ENCODE measurements at regions not wholly inside any gene's neighbourhood (a gene's known extent, or its start where the extent isn't known, plus 50 kb on each side); places are given as distances from the start of the nearest gene placed in this dataset.
"Not testable (repeated sequence)": the region's sequence is repeated elsewhere in the genome, so short reads cannot be mapped to it uniquely, and the experiment has no call there.

DNA sequence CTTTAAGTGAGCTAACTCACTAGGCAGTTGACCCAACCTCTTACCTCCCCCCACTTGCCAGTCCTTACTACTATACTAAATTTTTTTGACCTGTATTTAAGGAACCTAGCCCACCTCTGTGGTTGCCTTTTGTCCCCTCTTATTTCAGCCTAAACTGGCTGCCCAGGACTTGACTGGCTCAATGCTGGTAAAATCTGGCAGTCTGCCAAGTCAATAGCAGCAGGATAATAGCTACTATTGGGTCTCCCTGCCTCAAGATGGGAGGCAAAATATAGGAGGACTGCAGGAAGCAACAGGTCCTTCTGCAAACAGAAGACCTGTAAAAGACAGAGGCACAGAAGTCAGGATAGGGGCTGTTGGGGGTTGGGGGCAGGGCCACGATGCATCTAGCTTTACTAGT lies 144.2 kb upstream of the POGK start:
- DNase-seq (ENCODE audit: low read depth in 2 of 2), result no peak

- not testable (repeated sequence) for DNase-seq (ENCODE audit: low read depth in 2 of 2)
Measured at GRCh38 chr1:166695834-166696233, 143.4 kb upstream of the POGK start.

DNA sequence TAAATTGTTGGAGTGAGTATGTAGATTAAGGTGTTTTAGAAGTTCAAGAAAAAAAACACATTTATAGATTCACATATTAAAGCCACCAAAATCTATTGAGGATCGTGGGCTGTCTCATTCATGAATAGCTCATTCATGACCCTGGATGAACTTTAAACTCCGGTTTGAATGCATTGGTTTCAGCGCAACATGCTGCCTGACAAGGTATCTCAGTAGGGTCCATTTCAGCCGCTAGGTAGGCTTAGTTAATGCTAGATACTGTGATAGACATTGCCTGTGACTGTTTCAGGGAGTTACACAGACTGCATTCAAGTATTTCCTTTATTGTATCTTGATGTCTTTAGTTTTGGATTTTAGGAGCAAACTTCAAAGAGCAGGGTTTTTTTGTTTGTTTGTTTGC lies 140.5 kb upstream of the POGK start:
- DNase-seq (ENCODE audit: low read depth in 2 of 2), result no peak

- DNase-seq (ENCODE audit: low read depth in 2 of 2), result no peak
Measured at GRCh38 chr1:166699613-166700012, 139.7 kb upstream of the POGK start.

- no peak for DNase-seq (ENCODE audit: low read depth in 2 of 2)
Measured at GRCh38 chr1:166700696-166701095, 138.6 kb upstream of the POGK start.

- no peak for DNase-seq (ENCODE audit: low read depth in 2 of 2)
Measured at GRCh38 chr1:166701603-166702100, 137.6 kb upstream of the POGK start.

DNA sequence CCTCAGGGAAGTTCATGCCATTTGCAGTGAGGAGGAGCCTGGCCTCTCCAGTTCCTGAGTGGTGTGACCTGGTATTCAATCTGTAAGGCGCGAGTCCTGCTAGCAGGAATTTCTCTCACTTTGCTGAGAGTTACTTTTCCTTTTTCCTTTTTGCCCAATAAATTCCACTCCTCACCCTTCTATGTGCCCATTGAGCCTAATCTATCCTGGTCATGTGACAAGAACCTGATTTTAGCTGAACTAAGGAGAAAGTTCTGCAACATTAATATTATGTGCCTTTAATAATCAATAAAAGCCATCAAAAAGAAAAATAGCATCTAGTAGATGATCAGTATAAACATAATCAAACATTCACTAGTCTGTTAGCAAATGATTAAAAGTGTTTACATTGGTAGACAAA lies 136.1 kb upstream of the POGK start:
- no peak for DNase-seq (ENCODE audit: low read depth in 2 of 2)

DNA sequence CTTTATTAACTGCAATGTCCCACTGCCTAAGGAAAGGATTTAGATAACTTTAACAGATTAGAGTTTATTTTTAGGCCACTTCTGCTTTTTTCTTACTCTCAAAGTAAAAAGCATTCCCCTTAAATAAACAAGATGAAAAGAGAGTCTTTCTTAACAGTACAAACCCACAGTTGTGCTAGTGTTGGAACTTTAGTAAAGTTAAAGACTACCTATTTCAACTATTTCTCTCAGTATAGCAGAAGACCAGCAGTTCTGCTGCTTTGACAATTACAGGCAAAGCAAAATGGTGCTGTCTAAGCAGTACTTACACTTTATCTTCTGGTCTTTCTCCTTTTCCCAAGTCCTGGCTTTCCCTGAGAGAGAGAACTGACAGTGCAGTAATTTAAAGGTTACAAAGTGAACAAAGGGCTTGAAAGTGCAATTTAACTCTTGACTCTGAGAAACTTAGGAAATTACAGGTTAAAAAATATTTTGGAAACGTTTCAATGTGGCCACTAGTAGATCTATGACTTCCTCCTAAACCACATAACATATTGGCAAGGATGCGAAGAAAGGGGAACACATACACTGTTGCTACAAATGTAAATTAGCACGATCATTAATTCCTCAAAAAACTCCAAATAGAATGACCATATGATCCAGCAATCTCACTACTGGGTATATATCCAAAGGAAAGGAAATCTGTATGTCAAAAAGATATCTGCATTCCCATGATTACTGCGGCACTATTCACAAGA lies 135.4 kb upstream of the POGK start:
- DNase-seq (ENCODE audit: low read depth in 2 of 2), result no peak

DNA sequence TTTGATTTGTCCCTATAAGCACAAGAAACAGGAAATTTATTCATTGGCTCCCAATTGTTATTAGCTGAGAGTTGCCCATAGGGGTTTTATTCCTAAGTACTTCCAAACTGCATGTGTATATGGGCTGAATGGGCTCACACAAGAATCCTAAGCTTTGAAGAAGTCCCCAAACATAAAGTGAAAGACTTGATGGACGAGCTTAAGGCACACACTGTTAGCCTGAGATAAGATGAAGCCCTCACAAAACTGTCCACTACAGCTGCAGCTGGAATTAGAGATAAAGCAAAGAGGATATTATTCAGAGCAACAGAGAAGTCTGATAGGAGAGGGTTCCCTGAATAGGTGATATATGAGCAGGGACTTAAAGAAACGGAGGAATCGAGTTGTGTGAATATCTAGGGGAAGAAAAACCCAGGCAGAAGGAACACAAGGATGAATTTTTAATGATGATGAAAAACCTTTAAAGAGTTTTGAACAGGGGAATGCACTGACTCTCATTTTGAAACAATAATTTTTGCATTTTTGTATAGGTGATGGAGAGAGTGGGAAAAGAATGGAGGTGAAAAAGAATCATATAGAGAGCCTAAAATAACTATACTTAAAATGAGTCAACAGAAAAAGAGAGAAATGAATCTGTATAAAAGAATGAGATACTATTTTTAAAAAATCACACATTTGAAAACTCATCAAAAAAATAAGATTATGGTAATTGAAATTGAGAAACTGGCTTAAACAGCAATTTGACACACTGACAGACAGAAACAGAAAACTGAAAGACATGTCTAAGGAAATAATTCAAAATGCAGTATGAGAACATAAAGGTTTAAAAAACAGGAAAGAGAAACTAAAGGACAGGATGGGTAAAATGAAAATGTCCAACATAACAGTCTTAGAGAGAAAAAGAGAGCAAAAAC lies 133.6 kb upstream of the POGK start:
- DNase-seq (ENCODE audit: low read depth in 2 of 2), result no peak

GRCh38 chr1:166716620-166717019 lies 122.7 kb upstream of the POGK start:
- DNase-seq (ENCODE audit: low read depth in 2 of 2), result no peak

- DNase-seq (ENCODE audit: low read depth in 2 of 2), result no peak
Measured at GRCh38 chr1:166721145-166721544, 118.1 kb upstream of the POGK start.

- no peak for DNase-seq (ENCODE audit: low read depth in 2 of 2)
Measured at GRCh38 chr1:166730299-166730888, 108.9 kb upstream of the POGK start.

DNA sequence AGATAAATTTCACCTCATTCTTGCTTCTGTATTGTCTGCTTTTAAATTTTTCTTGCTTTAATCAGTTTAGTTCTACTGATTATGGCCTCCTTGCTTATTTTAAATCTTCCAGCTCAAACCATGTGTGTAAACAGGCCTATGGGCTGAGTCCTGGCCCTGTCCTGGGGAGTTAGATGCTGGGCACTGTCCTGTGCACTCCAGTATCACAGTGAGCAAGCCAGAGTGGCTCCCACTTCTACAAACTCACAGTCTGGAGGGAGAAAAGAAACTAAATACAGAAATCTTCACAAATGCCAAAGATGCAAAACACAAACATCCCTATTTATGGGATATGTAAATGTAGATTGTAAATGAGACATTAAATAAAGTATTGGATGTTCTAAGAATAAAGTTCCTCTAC lies 101.1 kb upstream of the POGK start:
- no peak for DNase-seq (ENCODE audit: low read depth in 2 of 2)

GRCh38 chr1:166738873-166739272 lies 100.4 kb upstream of the POGK start:
- no peak for DNase-seq (ENCODE audit: low read depth in 2 of 2)

DNA sequence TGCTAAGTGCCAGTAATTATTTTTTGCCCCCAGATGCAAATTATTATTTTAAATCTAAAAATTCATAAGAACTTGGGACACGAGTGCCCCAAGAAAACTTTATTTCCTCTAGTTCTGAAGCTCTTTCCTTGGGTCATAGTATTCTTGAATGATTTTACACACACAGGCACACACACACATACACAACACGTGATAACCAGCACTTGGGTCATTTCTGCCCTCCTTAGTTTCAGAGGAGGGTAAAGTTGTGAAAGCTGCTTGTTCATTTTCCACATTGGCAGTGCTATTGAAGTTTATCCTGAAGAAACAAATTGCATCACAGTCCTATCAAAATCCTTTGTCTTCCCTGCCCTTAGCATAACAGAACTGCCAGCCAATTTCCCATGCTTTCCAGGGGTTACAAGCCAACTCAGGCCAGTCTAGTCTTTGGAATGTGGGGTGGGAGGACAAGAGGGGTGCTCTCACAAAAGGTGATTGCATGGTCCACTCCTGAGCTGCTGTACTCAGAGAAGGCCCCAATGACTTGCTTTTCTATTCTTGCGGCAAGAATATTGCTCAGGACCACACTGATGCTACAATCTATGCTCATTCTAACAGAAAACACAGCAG lies 98.5 kb upstream of the POGK start:
- DNase-seq (ENCODE audit: low read depth in 2 of 2), result no peak

GRCh38 chr1:166763318-166763717 lies 76.0 kb upstream of the POGK start:
- DNase-seq (ENCODE audit: low read depth in 2 of 2), result no peak

GRCh38 chr1:166766942-166767341 lies 72.3 kb upstream of the POGK start:
- no peak for DNase-seq (ENCODE audit: low read depth in 2 of 2)

- DNase-seq (ENCODE audit: low read depth in 2 of 2), result not testable (repeated sequence)
Measured at GRCh38 chr1:166784646-166785045, 54.6 kb upstream of the POGK start.

DNA sequence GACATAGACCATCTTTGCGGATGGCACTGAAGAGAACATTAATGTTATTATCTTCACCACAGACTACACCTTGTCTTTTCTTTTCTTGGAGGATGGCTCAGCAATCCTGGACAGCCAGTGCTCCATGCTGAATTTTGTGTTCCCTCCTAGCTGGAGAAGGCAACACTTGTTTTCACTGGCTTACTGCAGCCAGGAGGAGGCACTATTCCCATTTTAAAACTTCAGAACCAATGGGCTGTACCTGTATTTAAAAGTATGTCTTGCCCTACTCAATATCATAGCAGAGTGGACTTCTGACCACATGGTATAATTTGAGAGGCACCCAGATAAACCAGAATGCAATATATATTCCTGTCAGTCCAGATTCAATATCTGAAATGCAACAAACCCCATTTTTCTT lies 53.3 kb upstream of the POGK start:
- DNase-seq (ENCODE audit: low read depth in 2 of 2), result no peak

DNA sequence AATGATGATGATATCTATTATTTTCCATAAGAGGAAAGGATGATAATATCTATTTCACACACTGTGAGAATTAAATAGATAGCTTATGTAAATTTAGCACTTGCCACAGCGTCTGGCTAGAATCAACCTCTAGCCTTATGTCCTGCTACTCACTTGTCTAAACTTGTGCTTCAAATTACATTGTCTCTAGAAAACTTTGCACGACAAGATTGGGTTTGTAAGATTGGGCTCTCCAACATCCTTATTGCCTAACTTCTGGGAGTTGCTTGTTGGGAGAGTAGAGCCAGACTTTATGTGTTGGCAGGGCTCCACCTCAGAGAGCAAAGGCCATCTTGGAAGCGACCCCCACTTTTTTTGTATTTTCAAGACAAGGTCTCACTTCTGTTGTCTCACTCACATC lies 50.0 kb upstream of the POGK start:
- DNase-seq (ENCODE audit: low read depth in 2 of 2), result no peak

All from stimulated activated CD8-positive, alpha-beta memory T cell treated with anti-CD3 and anti-CD28 coated beads, Interleukin-2, amount 100 ng/mL, for 1 hour (primary cell).